IMR-90 (cell line): ENCODE measurements at regions not wholly inside any gene's neighbourhood (a gene's known extent, or its start where the extent isn't known, plus 50 kb on each side); places are given as distances from the start of the nearest gene placed in this dataset.

Source experiments
- ATAC-seq: fragments of 200-7000 bp; cut with Tn5 transposase; 2 replicates; pipeline ENCODE4 v1.9.1; 2020; ENCODE audit warnings: low read depth, mild to moderate bottlenecking, moderate library complexity
- BruUV-seq: library from RNA; stranded (reverse); fragments of 400-500 nt; replicated peaks from 2 replicates; lab custom pipeline; 2021; lab: Mats Ljungman, UMichigan
- CTCF ChIA-PET: fragments of 300-600 bp; formaldehyde crosslinking; extraction: SDS; loops from one replicate; lab custom pipeline; 2021; ENCODE audit warnings: antibody characterized with exemption; lab: Yijun Ruan, JAX
- POLR2A ChIA-PET: fragments of 300-600 bp; sonication (Branson Sonifier 250); formaldehyde crosslinking; loops from one replicate; lab custom pipeline; 2022; ENCODE audit warnings: antibody characterized with exemption; ENCODE audit not compliant: unreplicated experiment; lab: Charles Lee
- DNase-seq: peaks from one replicate; pipeline ENCODE4 v3.0.0; 2013
- H2AFZ ChIP-seq: replicated peaks from 2 replicates; pipeline ENCODE3; 2013; ENCODE audit warnings: low read length, mild to moderate bottlenecking; ENCODE audit not compliant: poor library complexity
- H2AK5ac ChIP-seq: 2 replicates; pipeline ENCODE4 v1.6.1; 2013; ENCODE audit warnings: low read depth, low read length, inconsistent platforms
- H2AK9ac ChIP-seq: replicated peaks from 2 replicates; pipeline ENCODE3; 2013; ENCODE audit warnings: mild to moderate bottlenecking, low read depth, low read length, moderate library complexity; ENCODE audit not compliant: poor library complexity
- H2BK120ac ChIP-seq: 2 replicates; pipeline ENCODE4 v1.6.1; 2013; ENCODE audit warnings: low read depth, low read length, inconsistent platforms
- H2BK15ac ChIP-seq: 3 replicates; pipeline ENCODE4 v1.6.1; 2013; ENCODE audit warnings: low read depth, low read length, inconsistent platforms
- H2BK20ac ChIP-seq: 2 replicates; pipeline ENCODE4 v1.6.1; 2013; ENCODE audit warnings: low read depth, mild to moderate bottlenecking, inconsistent platforms, low read length, moderate library complexity
- H2BK5ac ChIP-seq: 2 replicates; pipeline ENCODE4 v1.6.1; 2013; ENCODE audit warnings: mild to moderate bottlenecking, low read depth, low read length, inconsistent platforms; ENCODE audit not compliant: poor library complexity, severe bottlenecking
- H3K14ac ChIP-seq: replicated peaks from 2 replicates; pipeline ENCODE4 v1.6.1; 2013; ENCODE audit warnings: low read depth, low read length, inconsistent platforms
- H3K18ac ChIP-seq: 2 replicates; pipeline ENCODE4 v1.6.1; 2013; ENCODE audit warnings: low read depth, low read length, control low read depth
- H3K23ac ChIP-seq: 2 replicates; pipeline ENCODE4 v1.6.1; 2013; ENCODE audit warnings: low read depth, low read length, inconsistent platforms
- H3K27ac ChIP-seq: 2 replicates; pipeline ENCODE4 v1.5.1; 2013; ENCODE audit warnings: mild to moderate bottlenecking, control low read depth, low read length; ENCODE audit not compliant: insufficient read depth
- H3K27me3 ChIP-seq: 2 replicates; pipeline ENCODE4 v1.6.1; 2013; ENCODE audit warnings: low read length; ENCODE audit not compliant: control insufficient read depth, insufficient read depth
- H3K36me3 ChIP-seq: 2 replicates; pipeline ENCODE4 v1.6.1; 2013; ENCODE audit warnings: low read length, mixed read lengths; ENCODE audit not compliant: control insufficient read depth, insufficient read depth
- H3K4ac ChIP-seq: 2 replicates; pipeline ENCODE4 v1.6.1; 2013; ENCODE audit warnings: low read depth, low read length, inconsistent platforms
- H3K4me1 ChIP-seq: 2 replicates; pipeline ENCODE4 v1.6.1; 2013; ENCODE audit warnings: low read length, mixed read lengths; ENCODE audit not compliant: control insufficient read depth, insufficient read depth
- H3K4me2 ChIP-seq: 2 replicates; pipeline ENCODE4 v1.6.1; 2013; ENCODE audit warnings: low read depth, mild to moderate bottlenecking, control low read depth, low read length, moderate library complexity
- H3K4me3 ChIP-seq: 2 replicates; pipeline ENCODE4 v1.5.1; 2013; ENCODE audit warnings: low read depth, mild to moderate bottlenecking, control low read depth, low read length, moderate library complexity; ENCODE audit not compliant: insufficient read depth
- H3K56ac ChIP-seq: 2 replicates; pipeline ENCODE4 v1.6.1; 2013; ENCODE audit warnings: low read length, inconsistent platforms; ENCODE audit not compliant: insufficient read depth; ENCODE audit errors: extremely low read depth
- H3K79me1 ChIP-seq, 2 experiments: 2 replicates each; pipeline ENCODE4 v1.6.1; 2013; ENCODE audit warnings: low read length in 2 of 2, inconsistent platforms in 1 of 2, low read depth in 1 of 2
- H3K9ac ChIP-seq: 2 replicates; pipeline ENCODE4 v1.6.1; 2013; ENCODE audit warnings: low read depth, low read length, control low read depth
- H3K9me1 ChIP-seq: 2 replicates; pipeline ENCODE4 v1.6.1; 2013; ENCODE audit warnings: low read length, inconsistent platforms; ENCODE audit not compliant: insufficient read depth
- H3K9me3 ChIP-seq: 2 replicates; pipeline ENCODE4 v1.6.1; 2013; ENCODE audit warnings: low read length; ENCODE audit not compliant: control insufficient read depth, insufficient read depth
- H4K20me1 ChIP-seq: 2 replicates; pipeline ENCODE4 v1.6.1; 2013; ENCODE audit warnings: low read length, inconsistent platforms; ENCODE audit not compliant: insufficient read depth
- H4K5ac ChIP-seq: 2 replicates; pipeline ENCODE4 v1.6.1; 2013; ENCODE audit warnings: mild to moderate bottlenecking, low read depth, low read length, control low read depth
- H4K8ac ChIP-seq, 2 experiments: 2 replicates each; pipeline ENCODE4 v1.6.1; 2013; ENCODE audit warnings: low read depth in 2 of 2, low read length in 2 of 2, control low read depth in 1 of 2, inconsistent platforms in 1 of 2
- H4K91ac ChIP-seq: 2 replicates; pipeline ENCODE4 v1.6.1; 2013; ENCODE audit warnings: low read depth, low read length, inconsistent platforms; ENCODE audit not compliant: insufficient read depth
- MAZ ChIP-seq: IDR thresholded peaks from 2 replicates; pipeline ENCODE4 v1.6.1; 2012; ENCODE audit warnings: low read depth, mild to moderate bottlenecking, low read length, improper control_type of control experiment, moderate library complexity, borderline replicate concordance
- SMC3 ChIP-seq: fragments of 150-350 bp; IDR thresholded peaks from 2 replicates; pipeline ENCODE4 v1.6.1; 2016; ENCODE audit warnings: low read depth, mild to moderate bottlenecking, antibody characterized with exemption, low read length, moderate library complexity
- WGBS, 2 experiments: methylation state at CpG; one replicate each; pipeline versions ENCODE4 v1.1.5 to v1.1.7; 2013; ENCODE audit warnings: missing lambda C conversion rate in 2 of 2; ENCODE audit not compliant: insufficient read length in 1 of 2; ENCODE audit errors: extremely low coverage in 2 of 2; 5-methylcytosine and 5-hydroxymethylcytosine counted together
- dilution Hi-C: fragments of 300-500 bp; cut with HindIII; formaldehyde crosslinking; loops from one replicate; pipeline ENCODE4 v1.14.3; 2018; ENCODE audit warnings: low sequenced_read_pairs; ENCODE audit not compliant: unreplicated experiment
- in situ Hi-C: fragments of 300-500 bp; cut with MboI; formaldehyde crosslinking; loops from 3 replicates; pipeline ENCODE4 v1.14.3; 2019; ENCODE audit warnings: low sequenced_read_pairs, inconsistent platforms, mixed read lengths
- intact Hi-C: fragments of 100-400 bp; cut with micrococcal nuclease; formaldehyde crosslinking; loops from 2 replicates; pipeline ENCODE4 v1.10.0; 2022

GRCh38 chr17:36675786-36676185 lies 74.4 kb downstream of the MRM1 start:
- DNase-seq, result no peak
- intact Hi-C loops, result no loop called here
- Histone ChIP-seq H2BK5ac (no peak overlapping the region), H3K27me3 (peaks cover 22% of the 10 kb centered on the region), H3K14ac (no peak overlapping the region), H3K9ac (no peak overlapping the region), H4K5ac (no peak overlapping the region), H2AK5ac (no peak overlapping the region), H4K20me1 (no peaks in the 10 kb centered on the region), H4K8ac (no peak overlapping the region), H3K4ac (no peak overlapping the region), H3K23ac (no peak overlapping the region), H2BK15ac (no peak overlapping the region), H3K79me1 (no peaks in the 10 kb centered on the region), H2AFZ (no peak overlapping the region), H3K4me3 (no peak overlapping the region), H3K9me1 (no peaks in the 10 kb centered on the region), H3K4me1 (no peaks in the 10 kb centered on the region), H3K4me2 (no peak overlapping the region), H2BK120ac (no peak overlapping the region), H2AK9ac (no peak overlapping the region), H2BK20ac (no peak overlapping the region), H3K36me3 (no peaks in the 10 kb centered on the region), H3K27ac (no peak overlapping the region), H3K56ac (no peak overlapping the region), H4K91ac (no peak overlapping the region), H3K18ac (no peak overlapping the region), H3K9me3 (no peaks in the 10 kb centered on the region)
- CTCF ChIA-PET, result no interaction called here
- ATAC-seq, result no peak
- in situ Hi-C loops, result no loop called here
- dilution Hi-C loops, result no loop called here
- 0% methylated on average over 1 of the region's 2 CpGs; no CpG with 5 or more reads in 1 of the 2 experiments for WGBS, 2 experiments
- POLR2A ChIA-PET, result no interaction called here
- no peak for TF ChIP-seq MAZ
- TF ChIP-seq SMC3, result no peak
- no TSS peak for BruUV-seq
